Transverse colon (tissue), 3 donors: ENCODE measurements at regions not wholly inside any gene's neighbourhood (a gene's known extent, or its start where the extent isn't known, plus 50 kb on each side); places are given as distances from the start of the nearest gene placed in this dataset.
"Not testable (repeated sequence)": the region's sequence is repeated elsewhere in the genome, so short reads cannot be mapped to it uniquely, and the experiment has no call there.

Experiments
- EP300 ChIP-seq: sonication (generic); formaldehyde crosslinking; IDR thresholded peaks from one replicate; pipeline ENCODE4 v1.6.1; 2017; ENCODE audit warnings: antibody characterized with exemption, low read depth
- POLR2A ChIP-seq: fragments of 450-650 bp; IDR thresholded peaks from one replicate; pipeline ENCODE4 v1.6.1; 2016; ENCODE audit warnings: antibody characterized with exemption, mild to moderate bottlenecking, moderate library complexity
- TF ChIP-seq, protein P1 (sequence below), 5 experiments: fragments of 200-600 bp in 3 of 5; fragments of 450-650 bp in 2 of 5; sonication (generic) in 3 of 5; IDR thresholded peaks; 1 replicate in 2 of 5; 2 replicates in 3 of 5; pipeline ENCODE4 v1.5.1; 2016 to 2017; ENCODE audit warnings: antibody characterized with exemption in 5 of 5, inconsistent platforms in 3 of 5, mild to moderate bottlenecking in 2 of 5, moderate library complexity in 1 of 5

DNA sequence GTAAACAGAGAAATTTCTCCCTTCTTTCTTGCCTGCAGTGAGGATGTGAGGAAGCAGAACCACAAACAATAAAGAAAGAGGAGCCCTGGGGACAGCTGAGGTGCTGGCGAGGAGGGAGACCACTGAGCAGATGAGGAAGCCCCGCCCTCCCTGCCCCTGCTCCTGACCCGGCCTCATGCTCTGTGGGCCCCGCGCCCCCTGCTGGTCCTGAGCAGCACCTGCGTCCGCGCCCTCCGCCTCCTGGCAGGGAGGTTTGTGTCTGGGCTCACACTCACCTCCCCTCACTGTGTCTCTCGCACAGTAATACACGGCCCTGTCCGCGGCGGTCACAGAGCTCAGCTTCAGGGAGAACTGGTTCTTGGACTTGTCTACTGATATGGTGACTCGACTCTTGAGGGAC is 104.4 kb downstream of the OR4M2 start:
- not testable (repeated sequence) for TF ChIP-seq POLR2A, EP300
- TF ChIP-seq, protein P1, sequence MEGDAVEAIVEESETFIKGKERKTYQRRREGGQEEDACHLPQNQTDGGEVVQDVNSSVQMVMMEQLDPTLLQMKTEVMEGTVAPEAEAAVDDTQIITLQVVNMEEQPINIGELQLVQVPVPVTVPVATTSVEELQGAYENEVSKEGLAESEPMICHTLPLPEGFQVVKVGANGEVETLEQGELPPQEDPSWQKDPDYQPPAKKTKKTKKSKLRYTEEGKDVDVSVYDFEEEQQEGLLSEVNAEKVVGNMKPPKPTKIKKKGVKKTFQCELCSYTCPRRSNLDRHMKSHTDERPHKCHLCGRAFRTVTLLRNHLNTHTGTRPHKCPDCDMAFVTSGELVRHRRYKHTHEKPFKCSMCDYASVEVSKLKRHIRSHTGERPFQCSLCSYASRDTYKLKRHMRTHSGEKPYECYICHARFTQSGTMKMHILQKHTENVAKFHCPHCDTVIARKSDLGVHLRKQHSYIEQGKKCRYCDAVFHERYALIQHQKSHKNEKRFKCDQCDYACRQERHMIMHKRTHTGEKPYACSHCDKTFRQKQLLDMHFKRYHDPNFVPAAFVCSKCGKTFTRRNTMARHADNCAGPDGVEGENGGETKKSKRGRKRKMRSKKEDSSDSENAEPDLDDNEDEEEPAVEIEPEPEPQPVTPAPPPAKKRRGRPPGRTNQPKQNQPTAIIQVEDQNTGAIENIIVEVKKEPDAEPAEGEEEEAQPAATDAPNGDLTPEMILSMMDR (IDR thresholded peaks at IDR 0.05) = not testable (repeated sequence)
